B cell (primary cell): ENCODE measurements at regions not wholly inside any gene's neighbourhood (a gene's known extent, or its start where the extent isn't known, plus 50 kb on each side); places are given as distances from the start of the nearest gene placed in this dataset.

Source experiments
- ATAC-seq: fragments of 200-7000 bp; cut with Tn5 transposase; one replicate; pipeline ENCODE4 v1.10.0; 2021; ENCODE audit warnings: low read depth, mild to moderate bottlenecking, moderate number of reproducible peaks, moderate library complexity
- CTCF ChIA-PET: fragments of 350-600 bp; sonication (Branson Sonifier 250); formaldehyde crosslinking; loops from one replicate; lab custom pipeline; 2021; ENCODE audit warnings: antibody characterized with exemption, inconsistent platforms; lab: Charles Lee
- POLR2A ChIA-PET: fragments of 350-600 bp; sonication (Branson Sonifier 250); formaldehyde crosslinking; loops from one replicate; lab custom pipeline; 2021; ENCODE audit warnings: antibody characterized with exemption; lab: Charles Lee
- DNase-seq: peaks from one replicate; pipeline ENCODE4 v3.0.0; 2013
- H2AFZ ChIP-seq: 2 replicates; pipeline ENCODE4 v1.6.1; 2012; ENCODE audit warnings: mild to moderate bottlenecking, low read depth, low read length; ENCODE audit not compliant: insufficient read depth, poor library complexity, severe bottlenecking
- H3K27ac ChIP-seq, 2 donors: 1 replicate in 1 of 2; 2 replicates in 1 of 2; pipeline ENCODE4 v1.5.1; 2012 to 2013; ENCODE audit warnings: low read length in 2 of 2, mild to moderate bottlenecking in 2 of 2, moderate library complexity in 1 of 2
- H3K27me3 ChIP-seq, 4 experiments: fragments of 200-600 bp in 1 of 4; sonication (generic) in 1 of 4; replicated peaks in 1 of 4; 1 replicate in 2 of 4; 2 replicates in 2 of 4; pipeline versions ENCODE4 v1.6.1 to v1.7.0; 2013 to 2016; ENCODE audit warnings: low read length in 3 of 4, mild to moderate bottlenecking in 2 of 4, mixed read lengths in 1 of 4, moderate library complexity in 1 of 4; ENCODE audit not compliant: insufficient read depth in 4 of 4, control insufficient read depth in 3 of 4; ENCODE audit errors: control extremely low read depth in 1 of 4
- H3K36me3 ChIP-seq, 2 experiments: replicated peaks in 1 of 2; 1 replicate in 1 of 2; 2 replicates in 1 of 2; pipeline versions ENCODE4 v1.6.1 to v1.7.1; 2013; ENCODE audit warnings: low read length in 1 of 2; ENCODE audit not compliant: insufficient read depth in 2 of 2, control insufficient read depth in 1 of 2; ENCODE audit errors: control extremely low read depth in 1 of 2, extremely low read depth in 1 of 2
- H3K4me1 ChIP-seq, 2 donors: fragments of 200-600 bp in 1 of 2; sonication (generic) in 1 of 2; 1 replicate in 1 of 2; 2 replicates in 1 of 2; pipeline versions ENCODE4 v1.5.1 to v1.6.1; 2013 to 2017; ENCODE audit warnings: low read length in 2 of 2; ENCODE audit not compliant: control insufficient read depth in 2 of 2, insufficient read depth in 2 of 2
- H3K4me2 ChIP-seq: replicated peaks from 2 replicates; pipeline ENCODE3; 2012; ENCODE audit warnings: mild to moderate bottlenecking, low read depth, low read length; ENCODE audit not compliant: poor library complexity, severe bottlenecking
- H3K4me3 ChIP-seq, 5 experiments: fragments of 200-600 bp in 1 of 5; sonication (generic) in 1 of 5; 1 replicate in 3 of 5; 2 replicates in 2 of 5; pipeline versions ENCODE4 v1.5.1 to v1.7.0; 2011 to 2016; ENCODE audit warnings: low read length in 4 of 5, mild to moderate bottlenecking in 4 of 5, low read depth in 2 of 5, control low read depth in 1 of 5, moderate library complexity in 1 of 5; ENCODE audit not compliant: insufficient read depth in 1 of 5; ENCODE audit errors: control extremely low read depth in 1 of 5, extremely low read depth in 1 of 5
- H3K79me2 ChIP-seq: fragments of 200-600 bp; sonication (generic); one replicate; pipeline ENCODE4 v1.6.0; 2016; ENCODE audit warnings: low read length; ENCODE audit not compliant: control insufficient read depth, insufficient read depth
- H3K9ac ChIP-seq: fragments of 200-600 bp; sonication (generic); 2 replicates; pipeline ENCODE4 v1.6.1; 2017; ENCODE audit warnings: mild to moderate bottlenecking, low read length, moderate library complexity
- H3K9me3 ChIP-seq, 3 donors: one replicate each; pipeline versions ENCODE4 v1.6.1 to v1.7.1; 2013; ENCODE audit warnings: low read length in 2 of 3; ENCODE audit not compliant: control insufficient read depth in 2 of 3, insufficient read depth in 1 of 3; ENCODE audit errors: control extremely low read depth in 1 of 3
- H4K20me1 ChIP-seq: 2 replicates; pipeline ENCODE4 v1.6.0; 2012; ENCODE audit warnings: mild to moderate bottlenecking, low read length; ENCODE audit not compliant: insufficient read depth, control insufficient read depth, poor library complexity, severe bottlenecking
- H3K27ac Mint-ChIP-seq: one replicate; pipeline ENCODE4 v1.8.0; 2021; ENCODE audit warnings: mixed read lengths
- H3K27me3 Mint-ChIP-seq: one replicate; pipeline ENCODE4 v1.8.0; 2021; ENCODE audit warnings: mixed read lengths
- H3K4me1 Mint-ChIP-seq: one replicate; pipeline ENCODE4 v1.8.0; 2021; ENCODE audit warnings: mixed read lengths
- H3K4me3 Mint-ChIP-seq: one replicate; pipeline ENCODE4 v1.8.0; 2021; ENCODE audit warnings: mixed read lengths
- H3K9me3 Mint-ChIP-seq: one replicate; pipeline ENCODE4 v1.8.0; 2022; ENCODE audit warnings: mixed read lengths; ENCODE audit not compliant: insufficient read depth
- EZH2 ChIP-seq: IDR thresholded peaks from 2 replicates; pipeline ENCODE4 v1.6.1; 2012; ENCODE audit warnings: borderline replicate concordance, low read depth, mild to moderate bottlenecking, moderate library complexity, low read length; ENCODE audit not compliant: insufficient read depth, poor library complexity, severe bottlenecking
- WGBS: methylation state at CpG from one replicate; pipeline ENCODE4 v1.1.5; 2013; ENCODE audit warnings: missing lambda C conversion rate; ENCODE audit not compliant: insufficient coverage; 5-methylcytosine and 5-hydroxymethylcytosine counted together
- intact Hi-C: fragments of 100-400 bp; cut with micrococcal nuclease; formaldehyde crosslinking; loops from one replicate; pipeline ENCODE4 v1.10.0; 2022
- TF ChIP-seq, protein P1 (sequence below): fragments of 200-600 bp; IDR thresholded peaks from one replicate; pipeline ENCODE4 v1.8.0; 2022; ENCODE audit warnings: antibody characterized with exemption, mild to moderate bottlenecking

DNA sequence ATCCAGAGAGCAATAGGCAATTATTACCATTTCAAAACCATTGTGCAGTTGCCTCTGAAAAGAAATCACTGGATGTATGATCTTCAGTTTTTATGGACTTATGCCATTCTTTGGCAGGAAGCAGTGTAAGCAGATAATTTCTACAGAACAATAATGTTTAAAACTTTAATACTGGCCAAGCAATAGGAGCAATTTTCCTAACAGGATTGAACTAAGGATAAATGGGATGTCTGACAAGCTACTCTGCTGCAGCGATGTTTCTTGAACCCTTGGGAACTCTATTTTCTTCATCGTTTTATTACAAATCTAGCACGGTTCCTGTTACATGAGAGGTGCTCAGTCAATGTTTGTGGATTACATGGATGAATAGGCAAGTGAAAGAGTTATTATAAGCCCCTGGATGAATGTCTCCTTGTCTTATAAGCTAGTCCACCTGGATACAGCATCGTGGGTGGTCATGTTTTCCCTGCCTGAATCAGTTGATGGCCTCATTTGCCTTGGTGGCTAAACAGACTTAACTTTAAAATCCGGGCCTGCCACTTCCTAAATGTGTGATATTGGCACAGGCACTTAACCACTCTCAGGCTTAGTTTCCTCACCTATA is 68.2 kb upstream of the MDM1 start:
- Histone ChIP-seq H4K20me1 (no peaks in the 10 kb centered on the region), H3K9me3 (no peaks in the 10 kb centered on the region), H3K36me3 (no peaks in the 10 kb centered on the region), H3K79me2 (no peaks in the 10 kb centered on the region), H2AFZ (no peak overlapping the region), H3K27me3 (no peaks in the 10 kb centered on the region), H3K4me3 (no peak overlapping the region), H3K4me1 (no peaks in the 10 kb centered on the region), H3K9ac (no peak overlapping the region), H3K27ac (no peak overlapping the region), H3K4me2 (no peak overlapping the region)
- ChIA-PET POLR2A (no interaction called here), CTCF (no interaction called here)
- TF ChIP-seq EZH2: no peak
- TF ChIP-seq, protein P1, sequence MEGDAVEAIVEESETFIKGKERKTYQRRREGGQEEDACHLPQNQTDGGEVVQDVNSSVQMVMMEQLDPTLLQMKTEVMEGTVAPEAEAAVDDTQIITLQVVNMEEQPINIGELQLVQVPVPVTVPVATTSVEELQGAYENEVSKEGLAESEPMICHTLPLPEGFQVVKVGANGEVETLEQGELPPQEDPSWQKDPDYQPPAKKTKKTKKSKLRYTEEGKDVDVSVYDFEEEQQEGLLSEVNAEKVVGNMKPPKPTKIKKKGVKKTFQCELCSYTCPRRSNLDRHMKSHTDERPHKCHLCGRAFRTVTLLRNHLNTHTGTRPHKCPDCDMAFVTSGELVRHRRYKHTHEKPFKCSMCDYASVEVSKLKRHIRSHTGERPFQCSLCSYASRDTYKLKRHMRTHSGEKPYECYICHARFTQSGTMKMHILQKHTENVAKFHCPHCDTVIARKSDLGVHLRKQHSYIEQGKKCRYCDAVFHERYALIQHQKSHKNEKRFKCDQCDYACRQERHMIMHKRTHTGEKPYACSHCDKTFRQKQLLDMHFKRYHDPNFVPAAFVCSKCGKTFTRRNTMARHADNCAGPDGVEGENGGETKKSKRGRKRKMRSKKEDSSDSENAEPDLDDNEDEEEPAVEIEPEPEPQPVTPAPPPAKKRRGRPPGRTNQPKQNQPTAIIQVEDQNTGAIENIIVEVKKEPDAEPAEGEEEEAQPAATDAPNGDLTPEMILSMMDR: no peak
- Mint-ChIP-seq H3K27ac (no peak overlapping the region), H3K4me1 (no peaks in the 10 kb centered on the region), H3K4me3 (no peak overlapping the region), H3K27me3 (no peaks in the 10 kb centered on the region), H3K9me3 (no peaks in the 10 kb centered on the region)
- ATAC-seq (no peak), DNase-seq (no peak)
- intact Hi-C loops: no loop called here
- 88% methylated on average over 4 of the region's 5 CpGs for WGBS

DNA sequence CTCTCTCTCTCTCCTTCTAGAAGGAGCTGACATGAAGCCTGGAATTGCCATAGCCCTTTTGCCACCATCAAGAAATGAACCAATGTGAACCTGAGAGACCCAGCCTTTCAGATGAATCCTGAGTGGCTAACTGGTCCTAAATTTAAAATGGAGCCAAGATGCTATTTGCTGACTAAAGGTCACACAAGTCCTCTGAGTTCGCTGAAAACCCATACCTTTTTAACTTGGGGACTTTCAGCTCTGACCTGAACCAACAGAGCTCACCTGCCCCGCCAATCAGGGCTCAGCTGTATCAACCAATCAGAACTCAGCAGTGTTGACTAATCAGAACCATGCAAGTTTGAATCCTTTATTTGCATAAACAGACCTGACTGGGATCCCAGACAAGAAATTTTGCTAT is 70.3 kb upstream of the MDM1 start:
- TF ChIP-seq EZH2: no peak
- TF ChIP-seq, protein P1: no peak
- ChIA-PET CTCF (no interaction called here), POLR2A (no interaction called here)
- WGBS: 95% methylated on average over 2 of the region's 2 CpGs
- ATAC-seq: no peak
- peaks cover 6% of the 10 kb centered on the region for H3K27me3 Mint-ChIP-seq
- H3K36me3 ChIP-seq: no peaks in the 10 kb centered on the region
- no peaks in the 10 kb centered on the region for H3K4me1 ChIP-seq
- no peaks in the 10 kb centered on the region for H4K20me1 ChIP-seq
- no peak overlapping the region for H3K4me3 ChIP-seq
- no peak overlapping the region for H3K4me2 ChIP-seq
- H3K4me1 Mint-ChIP-seq: no peaks in the 10 kb centered on the region
- DNase-seq: no peak
- no peaks in the 10 kb centered on the region for H3K9me3 Mint-ChIP-seq
- H3K27ac Mint-ChIP-seq: no peak overlapping the region
- no peak overlapping the region for H2AFZ ChIP-seq
- no peak overlapping the region for H3K27ac ChIP-seq
- no peaks in the 10 kb centered on the region for H3K9me3 ChIP-seq
- intact Hi-C loops: no loop called here
- H3K9ac ChIP-seq: no peak overlapping the region
- H3K27me3 ChIP-seq: no peaks in the 10 kb centered on the region
- H3K79me2 ChIP-seq: no peaks in the 10 kb centered on the region
- H3K4me3 Mint-ChIP-seq: no peak overlapping the region
